DND-41 (cell line): ENCODE measurements at regions not wholly inside any gene's neighbourhood (a gene's known extent, or its start where the extent isn't known, plus 50 kb on each side); places are given as distances from the start of the nearest gene placed in this dataset.
"Not testable (repeated sequence)": the region's sequence is repeated elsewhere in the genome, so short reads cannot be mapped to it uniquely, and the experiment has no call there.

Experiments
- ATAC-seq: fragments of 200-7000 bp; cut with Tn5 transposase; 3 replicates; pipeline ENCODE4 v1.9.1; 2021; ENCODE audit warnings: low read depth; ENCODE audit not compliant: insufficient read depth
- DNase-seq: peaks from one replicate; pipeline ENCODE4 v3.0.0-alpha.2; 2020
- H2AFZ ChIP-seq: 2 replicates; pipeline ENCODE4 v1.6.0; 2012; ENCODE audit warnings: low read depth, low read length
- H3K27ac ChIP-seq: 2 replicates; pipeline ENCODE4 v1.5.1; 2012; ENCODE audit warnings: low read length, inconsistent platforms
- H3K27me3 ChIP-seq: fragments of 200-600 bp; sonication (generic); 2 replicates; pipeline ENCODE4 v1.6.0; 2012; ENCODE audit warnings: low read length, mild to moderate bottlenecking, inconsistent platforms; ENCODE audit not compliant: insufficient read depth, poor library complexity
- H3K36me3 ChIP-seq: 2 replicates; pipeline ENCODE4 v1.5.1; 2012; ENCODE audit warnings: low read length, inconsistent platforms; ENCODE audit not compliant: insufficient read depth
- H3K4me1 ChIP-seq: 2 replicates; pipeline ENCODE4 v1.5.1; 2012; ENCODE audit warnings: mild to moderate bottlenecking, low read length; ENCODE audit not compliant: insufficient read depth
- H3K4me2 ChIP-seq: 2 replicates; pipeline ENCODE4 v1.6.0; 2012; ENCODE audit warnings: mild to moderate bottlenecking, moderate library complexity, low read length, inconsistent platforms; ENCODE audit not compliant: insufficient read depth
- H3K4me3 ChIP-seq, 2 experiments: fragments of 200-600 bp in 1 of 2; shearing (Covaris generic) in 1 of 2; 2 replicates each; pipeline ENCODE4 v1.5.1; 2012 to 2016; ENCODE audit warnings: inconsistent platforms in 2 of 2, low read length in 2 of 2, mild to moderate bottlenecking in 2 of 2, low read depth in 1 of 2, moderate library complexity in 1 of 2
- H3K79me2 ChIP-seq: 2 replicates; pipeline ENCODE4 v1.6.0; 2012; ENCODE audit warnings: low read length, inconsistent platforms; ENCODE audit not compliant: insufficient read depth
- H3K9ac ChIP-seq: 2 replicates; pipeline ENCODE4 v1.6.0; 2012; ENCODE audit warnings: low read depth, mild to moderate bottlenecking, inconsistent platforms, low read length, moderate library complexity
- H3K9me3 ChIP-seq: 2 replicates; pipeline ENCODE4 v1.5.1; 2012; ENCODE audit warnings: low read length, moderate library complexity, mild to moderate bottlenecking, inconsistent platforms; ENCODE audit not compliant: insufficient read depth, severe bottlenecking
- H4K20me1 ChIP-seq: 2 replicates; pipeline ENCODE4 v1.6.0; 2012; ENCODE audit warnings: low read length; ENCODE audit not compliant: insufficient read depth
- EZH2 ChIP-seq: IDR thresholded peaks from 3 replicates; pipeline ENCODE4 v1.6.1; 2012; ENCODE audit warnings: borderline replicate concordance, low read depth, mild to moderate bottlenecking, moderate library complexity, low read length, inconsistent platforms; ENCODE audit not compliant: severe bottlenecking
- TF ChIP-seq, protein P1 (sequence below): IDR thresholded peaks from 2 replicates; pipeline ENCODE4 v1.5.1; 2012; ENCODE audit warnings: borderline replicate concordance, low read length, moderate library complexity, mild to moderate bottlenecking; ENCODE audit not compliant: poor library complexity, severe bottlenecking; ENCODE audit errors: extremely low read depth

DNA sequence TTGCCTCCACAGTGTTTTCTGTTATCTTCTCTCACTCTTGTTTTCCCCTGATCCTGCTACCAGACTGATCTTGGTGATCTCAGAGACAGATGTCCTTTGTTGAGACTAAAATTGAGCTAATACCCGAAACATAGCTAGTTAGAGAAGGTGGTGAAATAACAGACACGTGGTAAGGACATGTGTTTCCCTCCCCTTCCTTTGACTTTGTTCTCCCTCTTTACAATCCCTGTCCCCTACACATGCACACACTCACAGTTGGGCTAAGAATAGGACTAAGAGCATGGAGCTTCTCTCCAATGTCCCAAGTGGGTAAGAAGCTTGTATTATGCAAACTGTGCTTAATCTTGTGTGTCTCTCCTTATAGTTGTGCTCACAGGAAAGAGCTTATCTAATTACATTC, 1603.0 kb upstream of the C9orf72 start:
- Histone ChIP-seq H3K79me2 (no peaks in the 10 kb centered on the region), H2AFZ (no peak overlapping the region), H3K9ac (no peak overlapping the region), H3K4me2 (no peak overlapping the region), H3K27me3 (no peaks in the 10 kb centered on the region), H3K4me3 (no peak overlapping the region), H3K36me3 (no peaks in the 10 kb centered on the region), H3K4me1 (no peaks in the 10 kb centered on the region), H3K9me3 (no peaks in the 10 kb centered on the region), H3K27ac (no peak overlapping the region), H4K20me1 (no peaks in the 10 kb centered on the region)
- no peak for ATAC-seq
- DNase-seq: no peak
- TF ChIP-seq, protein P1, sequence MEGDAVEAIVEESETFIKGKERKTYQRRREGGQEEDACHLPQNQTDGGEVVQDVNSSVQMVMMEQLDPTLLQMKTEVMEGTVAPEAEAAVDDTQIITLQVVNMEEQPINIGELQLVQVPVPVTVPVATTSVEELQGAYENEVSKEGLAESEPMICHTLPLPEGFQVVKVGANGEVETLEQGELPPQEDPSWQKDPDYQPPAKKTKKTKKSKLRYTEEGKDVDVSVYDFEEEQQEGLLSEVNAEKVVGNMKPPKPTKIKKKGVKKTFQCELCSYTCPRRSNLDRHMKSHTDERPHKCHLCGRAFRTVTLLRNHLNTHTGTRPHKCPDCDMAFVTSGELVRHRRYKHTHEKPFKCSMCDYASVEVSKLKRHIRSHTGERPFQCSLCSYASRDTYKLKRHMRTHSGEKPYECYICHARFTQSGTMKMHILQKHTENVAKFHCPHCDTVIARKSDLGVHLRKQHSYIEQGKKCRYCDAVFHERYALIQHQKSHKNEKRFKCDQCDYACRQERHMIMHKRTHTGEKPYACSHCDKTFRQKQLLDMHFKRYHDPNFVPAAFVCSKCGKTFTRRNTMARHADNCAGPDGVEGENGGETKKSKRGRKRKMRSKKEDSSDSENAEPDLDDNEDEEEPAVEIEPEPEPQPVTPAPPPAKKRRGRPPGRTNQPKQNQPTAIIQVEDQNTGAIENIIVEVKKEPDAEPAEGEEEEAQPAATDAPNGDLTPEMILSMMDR: no peak
- no peak for TF ChIP-seq EZH2

DNA sequence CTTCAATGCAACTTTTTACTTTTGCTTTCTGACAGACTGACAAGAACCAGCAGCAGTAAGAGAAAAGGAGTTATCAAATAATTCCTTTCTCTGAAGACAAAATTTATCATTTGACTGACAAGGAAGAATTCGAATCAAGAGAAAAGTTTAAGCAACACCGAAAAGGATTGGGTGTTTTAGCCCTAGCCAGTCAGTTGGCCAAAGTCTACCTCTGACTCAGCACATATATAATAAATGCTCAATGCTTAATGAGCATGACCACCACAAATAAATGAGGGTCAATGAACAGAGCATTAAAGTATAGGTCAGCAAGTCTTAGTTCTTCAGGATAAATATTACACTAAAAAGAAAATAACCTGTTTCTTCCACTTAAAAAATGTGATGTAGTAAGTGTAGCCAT, 1603.5 kb upstream of the C9orf72 start:
- Histone ChIP-seq H3K27ac (no peak overlapping the region), H3K4me3 (no peak overlapping the region), H2AFZ (no peak overlapping the region), H3K9me3 (no peaks in the 10 kb centered on the region), H3K4me1 (no peaks in the 10 kb centered on the region), H4K20me1 (no peaks in the 10 kb centered on the region), H3K27me3 (no peaks in the 10 kb centered on the region), H3K79me2 (no peaks in the 10 kb centered on the region), H3K9ac (no peak overlapping the region), H3K4me2 (no peak overlapping the region), H3K36me3 (no peaks in the 10 kb centered on the region)
- TF ChIP-seq, protein P1: no peak
- DNase-seq (no peak), ATAC-seq (no peak)

DNA sequence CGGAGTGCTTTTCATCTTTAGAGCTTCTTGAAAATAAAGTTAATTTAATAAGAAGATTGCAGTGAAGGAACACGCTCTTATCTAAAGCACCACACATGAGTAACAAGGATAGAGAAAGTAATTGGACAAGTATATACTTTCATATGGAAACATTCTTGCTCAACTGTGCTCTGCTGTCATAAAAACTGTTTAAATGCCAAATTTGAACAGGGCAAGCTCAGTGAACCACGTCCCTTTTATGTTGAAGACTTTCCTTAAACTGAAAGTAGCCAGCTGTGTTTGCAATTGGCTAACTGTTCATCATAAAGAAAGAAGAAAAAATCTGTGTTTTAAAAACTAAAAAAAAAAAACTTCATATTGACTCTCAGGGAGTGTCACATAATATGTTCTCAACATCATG, 1610.7 kb upstream of the C9orf72 start:
- ATAC-seq (no peak), DNase-seq (no peak)
- Histone ChIP-seq H3K4me1 (no peaks in the 10 kb centered on the region), H3K4me2 (no peak overlapping the region), H3K9ac (no peak overlapping the region), H4K20me1 (no peaks in the 10 kb centered on the region), H3K9me3 (no peaks in the 10 kb centered on the region), H3K79me2 (no peaks in the 10 kb centered on the region), H3K36me3 (no peaks in the 10 kb centered on the region), H2AFZ (no peak overlapping the region), H3K27ac (no peak overlapping the region), H3K27me3 (no peaks in the 10 kb centered on the region), H3K4me3 (no peak overlapping the region)
- no peak for TF ChIP-seq EZH2
- TF ChIP-seq, protein P1: no peak

DNA sequence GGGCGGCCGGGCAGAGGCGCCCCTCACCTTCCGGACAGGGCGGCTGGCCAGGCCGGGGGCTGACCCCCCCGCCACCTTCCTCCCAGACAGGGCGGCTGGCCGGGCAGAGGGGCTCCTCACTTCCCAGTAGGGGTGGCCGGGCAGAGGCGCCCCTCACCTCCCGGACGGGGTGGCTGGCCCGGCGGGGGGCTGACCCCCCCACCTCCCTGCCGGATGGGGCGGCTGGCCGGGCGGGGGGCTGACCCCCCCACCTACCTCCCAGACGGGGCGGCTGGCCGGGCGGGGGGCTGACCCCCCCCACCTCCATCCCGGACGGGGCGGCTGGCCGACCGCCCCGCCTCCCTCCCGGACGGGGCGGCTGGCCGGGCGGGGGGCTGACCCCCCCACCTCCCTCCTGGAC, 1615.5 kb upstream of the C9orf72 start:
- not testable (repeated sequence) for ATAC-seq, H3K4me2 ChIP-seq, H3K79me2 ChIP-seq, H3K27me3 ChIP-seq, H4K20me1 ChIP-seq, H3K9ac ChIP-seq, H3K9me3 ChIP-seq, H3K4me1 ChIP-seq, H3K36me3 ChIP-seq, H2AFZ ChIP-seq, H3K27ac ChIP-seq, DNase-seq, H3K4me3 ChIP-seq

DNA sequence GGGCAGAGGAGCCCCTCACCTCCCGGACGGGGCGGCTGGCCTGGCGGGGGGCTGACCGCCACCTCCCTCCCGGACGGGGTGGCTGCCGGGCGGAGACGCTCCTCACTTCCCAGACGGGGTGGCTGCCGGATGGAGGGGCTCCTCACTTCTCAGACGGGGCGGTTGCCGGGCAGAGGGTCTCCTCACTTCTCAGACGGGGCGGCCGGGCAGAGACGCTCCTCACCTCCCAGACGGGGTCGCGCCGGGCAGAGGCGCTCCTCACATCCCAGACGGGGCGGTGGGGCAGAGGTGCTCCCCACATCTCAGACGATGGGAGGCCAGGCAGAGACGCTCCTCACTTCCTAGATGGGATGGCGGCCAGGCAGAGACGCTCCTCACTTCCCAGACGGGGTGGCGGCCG, 1615.9 kb upstream of the C9orf72 start:
- not testable (repeated sequence) for H3K4me2 ChIP-seq, DNase-seq, H3K36me3 ChIP-seq, H2AFZ ChIP-seq, H3K27ac ChIP-seq, H3K9me3 ChIP-seq, H4K20me1 ChIP-seq, H3K9ac ChIP-seq, H3K27me3 ChIP-seq, ATAC-seq, H3K79me2 ChIP-seq, H3K4me1 ChIP-seq, H3K4me3 ChIP-seq
